ENCODE measurements at regions not wholly inside any gene's neighbourhood (a gene's known extent, or its start where the extent isn't known, plus 50 kb on each side); places are given as distances from the start of the nearest gene placed in this dataset.

DNA sequence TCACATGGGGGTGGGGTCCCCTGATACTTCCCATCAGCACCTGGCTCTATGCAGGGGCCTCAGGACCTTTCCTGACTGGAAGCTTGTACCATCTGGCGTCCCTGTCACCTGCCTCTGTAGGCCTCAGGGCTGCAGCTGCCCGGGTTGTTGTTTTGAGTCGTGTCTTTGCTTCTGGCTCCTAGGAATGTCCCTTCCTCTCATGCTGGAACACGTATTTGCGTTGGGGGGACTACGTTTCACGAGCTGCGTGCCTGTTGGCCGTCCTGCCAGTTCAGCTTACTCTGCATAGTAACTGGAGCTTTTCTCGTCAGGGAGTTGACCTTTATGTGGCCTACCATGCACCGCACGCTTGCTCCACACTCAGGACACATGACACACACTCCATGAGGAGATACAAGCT, 54.9 kb upstream of the IRX4 start:
- RAD21 ChIA-PET (ENCODE audit: low non-redundant PET in 1 of 2, low total read pairs in 2 of 2, uncharacterized antibody in 2 of 2, unreplicated experiment in 2 of 2), result no interaction called here
- Histone ChIP-seq H3K9me3 (ENCODE audit: control insufficient read depth in 1 of 2, insufficient read depth in 1 of 2, low read depth in 1 of 2, low read length in 2 of 2) (no peaks in the 10 kb centered on the region), H3K4me2 (ENCODE audit: low read length) (no peak overlapping the region), H3K36me3 (ENCODE audit: control insufficient read depth in 1 of 2, insufficient read depth in 2 of 2, low read length in 2 of 2) (no peaks in the 10 kb centered on the region), H3K27me3 (ENCODE audit: insufficient read depth, low read length) (no peaks in the 10 kb centered on the region), H4K20me1 (ENCODE audit: insufficient read depth) (no peaks in the 10 kb centered on the region), H2AFZ (ENCODE audit: low read depth, low read length, poor library complexity, severe bottlenecking) (no peak overlapping the region), H3K79me2 (ENCODE audit: insufficient read depth, low read length) (no peaks in the 10 kb centered on the region), H3K9ac (ENCODE audit: low read length) (no peak overlapping the region), H3K27ac (ENCODE audit: low read depth, low read length) (no peak overlapping the region), H3K9me2 (ENCODE audit: insufficient read depth) (no peaks in the 10 kb centered on the region), H3K4me3 (replicated peaks in 1 of 2; ENCODE audit: low read depth in 1 of 2, low read length in 2 of 2) (no peak overlapping the region), H3K4me1 (ENCODE audit: control insufficient read depth in 1 of 2, insufficient read depth in 2 of 2, low read length in 2 of 2) (peaks cover 38 to 62% of the 10 kb centered on the region in 2 experiments)
- intact Hi-C loops (cut with micrococcal nuclease), result loop anchor here (10.0 kb wide), 1 partner anchor 133 kb away; the partner anchor contains the start of gene NDUFS6
- POLR2A ChIA-PET, result no interaction called here
- no peak for DNase-seq (ENCODE audit: low read depth, low spot score)
- TF ChIP-seq, protein P1, sequence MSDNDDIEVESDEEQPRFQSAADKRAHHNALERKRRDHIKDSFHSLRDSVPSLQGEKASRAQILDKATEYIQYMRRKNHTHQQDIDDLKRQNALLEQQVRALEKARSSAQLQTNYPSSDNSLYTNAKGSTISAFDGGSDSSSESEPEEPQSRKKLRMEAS (IDR thresholded peaks at IDR 0.05), result no peak
- no peak for TF ChIP-seq CBX3 (IDR thresholded peaks at IDR 0.05; ENCODE audit: low read depth)
- TF ChIP-seq EZH2phosphoT487 (IDR thresholded peaks at IDR 0.05; ENCODE audit: borderline replicate concordance), result no peak
- no peak for TF ChIP-seq CEBPB (IDR thresholded peaks at IDR 0.05; ENCODE audit: low read depth)
- TF ChIP-seq ZNF274 (IDR thresholded peaks at IDR 0.05; ENCODE audit: low read depth, low read length), result no peak
- TF ChIP-seq, protein P2, sequence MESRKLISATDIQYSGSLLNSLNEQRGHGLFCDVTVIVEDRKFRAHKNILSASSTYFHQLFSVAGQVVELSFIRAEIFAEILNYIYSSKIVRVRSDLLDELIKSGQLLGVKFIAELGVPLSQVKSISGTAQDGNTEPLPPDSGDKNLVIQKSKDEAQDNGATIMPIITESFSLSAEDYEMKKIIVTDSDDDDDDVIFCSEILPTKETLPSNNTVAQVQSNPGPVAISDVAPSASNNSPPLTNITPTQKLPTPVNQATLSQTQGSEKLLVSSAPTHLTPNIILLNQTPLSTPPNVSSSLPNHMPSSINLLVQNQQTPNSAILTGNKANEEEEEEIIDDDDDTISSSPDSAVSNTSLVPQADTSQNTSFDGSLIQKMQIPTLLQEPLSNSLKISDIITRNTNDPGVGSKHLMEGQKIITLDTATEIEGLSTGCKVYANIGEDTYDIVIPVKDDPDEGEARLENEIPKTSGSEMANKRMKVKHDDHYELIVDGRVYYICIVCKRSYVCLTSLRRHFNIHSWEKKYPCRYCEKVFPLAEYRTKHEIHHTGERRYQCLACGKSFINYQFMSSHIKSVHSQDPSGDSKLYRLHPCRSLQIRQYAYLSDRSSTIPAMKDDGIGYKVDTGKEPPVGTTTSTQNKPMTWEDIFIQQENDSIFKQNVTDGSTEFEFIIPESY (IDR thresholded peaks at IDR 0.05; ENCODE audit: extremely low read depth, insufficient replicate concordance, low read length), result no peak
- TF ChIP-seq, protein P3, sequence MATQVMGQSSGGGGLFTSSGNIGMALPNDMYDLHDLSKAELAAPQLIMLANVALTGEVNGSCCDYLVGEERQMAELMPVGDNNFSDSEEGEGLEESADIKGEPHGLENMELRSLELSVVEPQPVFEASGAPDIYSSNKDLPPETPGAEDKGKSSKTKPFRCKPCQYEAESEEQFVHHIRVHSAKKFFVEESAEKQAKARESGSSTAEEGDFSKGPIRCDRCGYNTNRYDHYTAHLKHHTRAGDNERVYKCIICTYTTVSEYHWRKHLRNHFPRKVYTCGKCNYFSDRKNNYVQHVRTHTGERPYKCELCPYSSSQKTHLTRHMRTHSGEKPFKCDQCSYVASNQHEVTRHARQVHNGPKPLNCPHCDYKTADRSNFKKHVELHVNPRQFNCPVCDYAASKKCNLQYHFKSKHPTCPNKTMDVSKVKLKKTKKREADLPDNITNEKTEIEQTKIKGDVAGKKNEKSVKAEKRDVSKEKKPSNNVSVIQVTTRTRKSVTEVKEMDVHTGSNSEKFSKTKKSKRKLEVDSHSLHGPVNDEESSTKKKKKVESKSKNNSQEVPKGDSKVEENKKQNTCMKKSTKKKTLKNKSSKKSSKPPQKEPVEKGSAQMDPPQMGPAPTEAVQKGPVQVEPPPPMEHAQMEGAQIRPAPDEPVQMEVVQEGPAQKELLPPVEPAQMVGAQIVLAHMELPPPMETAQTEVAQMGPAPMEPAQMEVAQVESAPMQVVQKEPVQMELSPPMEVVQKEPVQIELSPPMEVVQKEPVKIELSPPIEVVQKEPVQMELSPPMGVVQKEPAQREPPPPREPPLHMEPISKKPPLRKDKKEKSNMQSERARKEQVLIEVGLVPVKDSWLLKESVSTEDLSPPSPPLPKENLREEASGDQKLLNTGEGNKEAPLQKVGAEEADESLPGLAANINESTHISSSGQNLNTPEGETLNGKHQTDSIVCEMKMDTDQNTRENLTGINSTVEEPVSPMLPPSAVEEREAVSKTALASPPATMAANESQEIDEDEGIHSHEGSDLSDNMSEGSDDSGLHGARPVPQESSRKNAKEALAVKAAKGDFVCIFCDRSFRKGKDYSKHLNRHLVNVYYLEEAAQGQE (IDR thresholded peaks at IDR 0.05; ENCODE audit: low read depth), result no peak
- no peak for TF ChIP-seq EZH2 (IDR thresholded peaks at IDR 0.05)
- no peak for TF ChIP-seq RAD21 (IDR thresholded peaks at IDR 0.05; ENCODE audit: low read depth)
- no peak for TF ChIP-seq SP1 (IDR thresholded peaks at IDR 0.05; ENCODE audit: low read depth)
- no peak for TF ChIP-seq CTCF (IDR thresholded peaks at IDR 0.05 in 2 of 3, conservative IDR thresholded peaks at IDR 0.05 in 1 of 3; ENCODE audit: borderline replicate concordance in 1 of 3, insufficient read depth in 1 of 3, low read depth in 2 of 3, low read length in 2 of 3)
- TF ChIP-seq TCF7L2 (IDR thresholded peaks at IDR 0.05; ENCODE audit: borderline replicate concordance, extremely low read depth, insufficient read depth, insufficient read length), result no peak
- TF ChIP-seq POLR2AphosphoS5 (IDR thresholded peaks at IDR 0.05; ENCODE audit: low read depth, low read length), result no peak
- TF ChIP-seq, protein P4, sequence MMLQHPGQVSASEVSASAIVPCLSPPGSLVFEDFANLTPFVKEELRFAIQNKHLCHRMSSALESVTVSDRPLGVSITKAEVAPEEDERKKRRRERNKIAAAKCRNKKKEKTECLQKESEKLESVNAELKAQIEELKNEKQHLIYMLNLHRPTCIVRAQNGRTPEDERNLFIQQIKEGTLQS (IDR thresholded peaks at IDR 0.05), result no peak
- no peak for TF ChIP-seq POLR2A (IDR thresholded peaks at IDR 0.05; ENCODE audit: borderline replicate concordance, extremely low read depth, insufficient read depth, insufficient read length)
- no peak for TF ChIP-seq ZFX (IDR thresholded peaks at IDR 0.05)
- BruUV-seq (replicated peaks), result no TSS peak
- CTCF ChIA-PET, result no interaction called here
- no peak for ATAC-seq

All from HCT116 (cell line).